Fibroblast of mammary gland (primary cell): ENCODE measurements at regions not wholly inside any gene's neighbourhood (a gene's known extent, or its start where the extent isn't known, plus 50 kb on each side); places are given as distances from the start of the nearest gene placed in this dataset.

Source experiments
- DNase-seq: peaks from one replicate; pipeline ENCODE4 v3.0.0-alpha.2; 2010; ENCODE audit warnings: low read depth
- H3K4me3 ChIP-seq: 2 replicates; pipeline ENCODE4 v1.5.1; 2011; ENCODE audit warnings: low read depth, mild to moderate bottlenecking, low read length, moderate library complexity; ENCODE audit not compliant: control insufficient read depth
- CTCF ChIP-seq: conservative IDR thresholded peaks from 2 replicates; pipeline ENCODE4 v1.5.1; 2011; ENCODE audit warnings: low read depth, low read length, inconsistent platforms; ENCODE audit not compliant: control insufficient read depth, insufficient read depth

GRCh38 chr2:173493874-173494273 is 139.2 kb downstream of the CDCA7 start:
- DNase-seq = no peak
- peak; percentile 15 for TF ChIP-seq CTCF
- H3K4me3 ChIP-seq = no peak overlapping the region

GRCh38 chr2:173496746-173497145 is 142.1 kb downstream of the CDCA7 start:
- no peak for TF ChIP-seq CTCF
- H3K4me3 ChIP-seq = no peak overlapping the region
- DNase-seq = peak; percentile 64

- no peak for TF ChIP-seq CTCF
- H3K4me3 ChIP-seq = no peak overlapping the region
- DNase-seq = no peak
Observed at GRCh38 chr2:173500953-173501352, 146.3 kb downstream of the CDCA7 start.

GRCh38 chr2:173502296-173502695 is 147.6 kb downstream of the CDCA7 start:
- H3K4me3 ChIP-seq = no peak overlapping the region
- no peak for DNase-seq
- no peak for TF ChIP-seq CTCF

- no peak overlapping the region for H3K4me3 ChIP-seq
- no peak for TF ChIP-seq CTCF
- DNase-seq = no peak
Observed at GRCh38 chr2:173511357-173511756, 156.7 kb downstream of the CDCA7 start.

- DNase-seq = no peak
- TF ChIP-seq CTCF = no peak
- no peak overlapping the region for H3K4me3 ChIP-seq
Observed at GRCh38 chr2:173511942-173512341, 157.3 kb downstream of the CDCA7 start.

GRCh38 chr2:173513107-173513727 is 158.5 kb downstream of the CDCA7 start:
- no peak for DNase-seq
- no peak overlapping the region for H3K4me3 ChIP-seq
- TF ChIP-seq CTCF = no peak
